ENCODE measurements at regions not wholly inside any gene's neighbourhood (a gene's known extent, or its start where the extent isn't known, plus 50 kb on each side); places are given as distances from the start of the nearest gene placed in this dataset.

- no peak for TF ChIP-seq POLR2A (IDR thresholded peaks at IDR 0.05)
- no peak for TF ChIP-seq CTCF (IDR thresholded peaks at IDR 0.05)
These were observed 1358.5 kb upstream of the CITED2 start for GRCh38 chr6:140732991-140733390.

All from Peyer's patch (tissue), 4 donors.